OCI-LY1 (cell line): ENCODE measurements at regions not wholly inside any gene's neighbourhood (a gene's known extent, or its start where the extent isn't known, plus 50 kb on each side); places are given as distances from the start of the nearest gene placed in this dataset.

Experiments used
- CTCF ChIP-seq: fragments of 200-600 bp; sonication (generic), shearing (Covaris generic); IDR thresholded peaks from 2 replicates; pipeline ENCODE4 v1.5.1; 2017; ENCODE audit warnings: mild to moderate bottlenecking, antibody characterized with exemption, low read length, moderate library complexity, mixed read lengths
- EZH2 ChIP-seq: fragments of 200-600 bp; sonication (generic), shearing (Covaris generic); IDR thresholded peaks from 2 replicates; pipeline ENCODE4 v1.8.0; 2017; ENCODE audit warnings: borderline replicate concordance, mixed run types, mild to moderate bottlenecking, antibody characterized with exemption, low read length, moderate library complexity, mixed read lengths

- no peak for TF ChIP-seq CTCF
- no peak for TF ChIP-seq EZH2
These were observed 1517.6 kb downstream of the STIM2 start for GRCh38 chr4:28378109-28378830.
